ENCODE measurements at regions not wholly inside any gene's neighbourhood (a gene's known extent, or its start where the extent isn't known, plus 50 kb on each side); places are given as distances from the start of the nearest gene placed in this dataset.
"Not testable (repeated sequence)": the region's sequence is repeated elsewhere in the genome, so short reads cannot be mapped to it uniquely, and the experiment has no call there.

- DNase-seq; H3K9me3 Mint-ChIP-seq; CTCF ChIA-PET; H3K36me3 Mint-ChIP-seq (ENCODE audit: low read depth); POLR2A ChIA-PET; H3K4me3 Mint-ChIP-seq; H3K27ac Mint-ChIP-seq; H3K4me1 Mint-ChIP-seq: not testable (repeated sequence)
- H3K27me3 Mint-ChIP-seq, result peaks cover 17% of the 10 kb centered on the region
These were observed 225.2 kb upstream of the PRDM1 start for GRCh38 chr6:105860927-105861326.

- peaks cover 2% of the 10 kb centered on the region for H3K4me1 Mint-ChIP-seq
- no peak overlapping the region for H3K4me3 Mint-ChIP-seq
- H3K9me3 Mint-ChIP-seq, result peaks cover 5% of the 10 kb centered on the region
- H3K36me3 Mint-ChIP-seq (ENCODE audit: low read depth), result peaks cover 2% of the 10 kb centered on the region
- POLR2A ChIA-PET, result no interaction called here
- DNase-seq, result no peak
- no peak overlapping the region for H3K27ac Mint-ChIP-seq
- CTCF ChIA-PET, result interaction anchor here (1.0 kb wide), 1 partner anchor 24 kb away, joined by 3 read pairs; no protein-coding TSS in a partner anchor
- peaks cover 12% of the 10 kb centered on the region for H3K27me3 Mint-ChIP-seq
These were observed 226.7 kb upstream of the PRDM1 start for GRCh38 chr6:105859457-105859856.

- H3K9me3 Mint-ChIP-seq; H3K27ac Mint-ChIP-seq; POLR2A ChIA-PET; DNase-seq; H3K4me3 Mint-ChIP-seq; H3K4me1 Mint-ChIP-seq; H3K36me3 Mint-ChIP-seq (ENCODE audit: low read depth); H3K27me3 Mint-ChIP-seq: not testable (repeated sequence)
- CTCF ChIA-PET, result interaction anchor here (1.0 kb wide), 1 partner anchor 23 kb away, joined by 3 read pairs; no protein-coding TSS in a partner anchor
These were observed 227.5 kb upstream of the PRDM1 start for GRCh38 chr6:105858639-105859038.

- ChIA-PET CTCF (interaction anchor here (0.8 to 1.3 kb wide), 2 partner anchors 11 to 301 kb away, joined by 3 read pairs; no protein-coding TSS in a partner anchor), POLR2A (interaction anchor here (0.6 kb wide), 1 partner anchor 256 kb away, joined by 4 read pairs; no protein-coding TSS in a partner anchor)
- no peak overlapping the region for H3K27ac Mint-ChIP-seq
- H3K4me3 Mint-ChIP-seq, result no peak overlapping the region
- peaks cover 2% of the 10 kb centered on the region for H3K36me3 Mint-ChIP-seq (ENCODE audit: low read depth)
- no peaks in the 10 kb centered on the region for H3K27me3 Mint-ChIP-seq
- no peak for DNase-seq
- peaks cover 5% of the 10 kb centered on the region for H3K9me3 Mint-ChIP-seq
- H3K4me1 Mint-ChIP-seq, result peaks cover 2% of the 10 kb centered on the region
These were observed 230.7 kb upstream of the PRDM1 start for GRCh38 chr6:105855433-105855832.

GRCh38 chr6:105853979-105854378, 232.2 kb upstream of the PRDM1 start:
- H3K9me3 Mint-ChIP-seq; DNase-seq; H3K36me3 Mint-ChIP-seq (ENCODE audit: low read depth); H3K27ac Mint-ChIP-seq; CTCF ChIA-PET; H3K27me3 Mint-ChIP-seq; H3K4me1 Mint-ChIP-seq; H3K4me3 Mint-ChIP-seq; POLR2A ChIA-PET: not testable (repeated sequence)

- no peaks in the 10 kb centered on the region for H3K4me1 Mint-ChIP-seq
- no peaks in the 10 kb centered on the region for H3K9me3 Mint-ChIP-seq
- no peak for DNase-seq
- no peak overlapping the region for H3K4me3 Mint-ChIP-seq
- no peaks in the 10 kb centered on the region for H3K36me3 Mint-ChIP-seq (ENCODE audit: low read depth)
- H3K27me3 Mint-ChIP-seq, result no peaks in the 10 kb centered on the region
- CTCF ChIA-PET, result no interaction called here
- POLR2A ChIA-PET, result no interaction called here
- H3K27ac Mint-ChIP-seq, result no peak overlapping the region
These were observed 234.5 kb upstream of the PRDM1 start for GRCh38 chr6:105851606-105852005.

- CTCF ChIA-PET, result no interaction called here
- no peak for DNase-seq
- Mint-ChIP-seq H3K4me3 (no peak overlapping the region), H3K36me3 (ENCODE audit: low read depth) (no peaks in the 10 kb centered on the region), H3K4me1 (no peaks in the 10 kb centered on the region), H3K27me3 (no peaks in the 10 kb centered on the region), H3K9me3 (no peaks in the 10 kb centered on the region), H3K27ac (no peak overlapping the region)
- POLR2A ChIA-PET, result no interaction called here
These were observed 235.0 kb upstream of the PRDM1 start for GRCh38 chr6:105851113-105851580.

GRCh38 chr6:105850261-105851112, 235.6 kb upstream of the PRDM1 start:
- DNase-seq, result no peak
- H3K4me3 Mint-ChIP-seq, result no peak overlapping the region
- H3K27me3 Mint-ChIP-seq, result no peaks in the 10 kb centered on the region
- no peaks in the 10 kb centered on the region for H3K9me3 Mint-ChIP-seq
- no peaks in the 10 kb centered on the region for H3K36me3 Mint-ChIP-seq (ENCODE audit: low read depth)
- POLR2A ChIA-PET, result no interaction called here
- H3K27ac Mint-ChIP-seq, result no peak overlapping the region
- CTCF ChIA-PET, result interaction anchor here (0.9 kb wide), 1 partner anchor 86 kb away, joined by 3 read pairs; no protein-coding TSS in a partner anchor
- no peaks in the 10 kb centered on the region for H3K4me1 Mint-ChIP-seq

GRCh38 chr6:105849746-105850145, 236.4 kb upstream of the PRDM1 start:
- ChIA-PET CTCF (interaction anchor here (0.9 kb wide), 1 partner anchor 85 kb away, joined by 3 read pairs; no protein-coding TSS in a partner anchor), POLR2A (no interaction called here)
- Mint-ChIP-seq H3K9me3 (no peaks in the 10 kb centered on the region), H3K4me3 (no peak overlapping the region), H3K36me3 (ENCODE audit: low read depth) (no peaks in the 10 kb centered on the region), H3K27ac (no peak overlapping the region), H3K27me3 (no peaks in the 10 kb centered on the region), H3K4me1 (no peaks in the 10 kb centered on the region)
- no peak for DNase-seq

GRCh38 chr6:105847433-105847832, 238.7 kb upstream of the PRDM1 start:
- CTCF ChIA-PET, result interaction anchor here (1.1 to 1.2 kb wide), 3 partner anchors 16 to 36 kb away, joined by 3 to 4 read pairs (median 4); no protein-coding TSS in a partner anchor

GRCh38 chr6:105844275-105844883, 241.8 kb upstream of the PRDM1 start:
- no peaks in the 10 kb centered on the region for H3K4me1 Mint-ChIP-seq
- DNase-seq, result no peak
- POLR2A ChIA-PET, result no interaction called here
- no peak overlapping the region for H3K4me3 Mint-ChIP-seq
- peaks cover 2% of the 10 kb centered on the region for H3K36me3 Mint-ChIP-seq (ENCODE audit: low read depth)
- no peaks in the 10 kb centered on the region for H3K27me3 Mint-ChIP-seq
- CTCF ChIA-PET, result interaction anchor here (0.5 to 1.2 kb wide), 4 partner anchors 12 to 29 kb away, joined by 3 to 4 read pairs (median 4); no protein-coding TSS in a partner anchor
- H3K27ac Mint-ChIP-seq, result peak overlapping the region; percentile 68
- peaks cover 6% of the 10 kb centered on the region for H3K9me3 Mint-ChIP-seq

More at GRCh38 chr6:105847433-105847832, 238.7 kb upstream of the PRDM1 start:
- Mint-ChIP-seq H3K36me3 (ENCODE audit: low read depth) (no peaks in the 10 kb centered on the region), H3K4me3 (no peak overlapping the region), H3K9me3 (peaks cover 6% of the 10 kb centered on the region), H3K27me3 (no peaks in the 10 kb centered on the region), H3K4me1 (no peaks in the 10 kb centered on the region), H3K27ac (no peak overlapping the region)
- POLR2A ChIA-PET, result no interaction called here
- DNase-seq, result no peak

GRCh38 chr6:105839266-105839665, 246.9 kb upstream of the PRDM1 start:
- Mint-ChIP-seq H3K27ac (no peak overlapping the region), H3K4me3 (no peak overlapping the region), H3K27me3 (no peaks in the 10 kb centered on the region), H3K36me3 (ENCODE audit: low read depth) (peaks cover 2% of the 10 kb centered on the region), H3K9me3 (peaks cover 12% of the 10 kb centered on the region), H3K4me1 (peaks cover 2% of the 10 kb centered on the region)
- ChIA-PET POLR2A (no interaction called here), CTCF (no interaction called here)
- no peak for DNase-seq

GRCh38 chr6:105838171-105838570, 248.0 kb upstream of the PRDM1 start:
- CTCF ChIA-PET, result interaction anchor here (1.2 kb wide), 1 partner anchor 28 kb away, joined by 3 read pairs; no protein-coding TSS in a partner anchor
- no peak for DNase-seq
- POLR2A ChIA-PET, result no interaction called here
- no peak overlapping the region for H3K27ac Mint-ChIP-seq
- peaks cover 2% of the 10 kb centered on the region for H3K36me3 Mint-ChIP-seq (ENCODE audit: low read depth)
- H3K4me1 Mint-ChIP-seq, result peaks cover 6% of the 10 kb centered on the region
- no peaks in the 10 kb centered on the region for H3K27me3 Mint-ChIP-seq
- H3K4me3 Mint-ChIP-seq, result no peak overlapping the region
- H3K9me3 Mint-ChIP-seq, result peaks cover 14% of the 10 kb centered on the region
